ENCODE measurements at regions not wholly inside any gene's neighbourhood (a gene's known extent, or its start where the extent isn't known, plus 50 kb on each side); places are given as distances from the start of the nearest gene placed in this dataset.
"Not testable (repeated sequence)": the region's sequence is repeated elsewhere in the genome, so short reads cannot be mapped to it uniquely, and the experiment has no call there.

GRCh38 chr16:64343820-64344443 lies 777.9 kb downstream of the CDH11 start:
- not testable (repeated sequence) for DNase-seq

- DNase-seq, result no peak
These were observed 778.6 kb downstream of the CDH11 start for GRCh38 chr16:64343061-64343819.

- not testable (repeated sequence) for DNase-seq
These were observed 780.5 kb downstream of the CDH11 start for GRCh38 chr16:64341336-64341735.

- no peak for DNase-seq
These were observed 782.7 kb downstream of the CDH11 start for GRCh38 chr16:64339052-64339770.

- no peak for DNase-seq
These were observed 800.0 kb downstream of the CDH11 start for GRCh38 chr16:64321881-64322280.

GRCh38 chr16:64321066-64321465 lies 800.8 kb downstream of the CDH11 start:
- DNase-seq, result no peak

- no peak for DNase-seq
These were observed 804.3 kb downstream of the CDH11 start for GRCh38 chr16:64317601-64318000.

- DNase-seq, result no peak
These were observed 808.1 kb downstream of the CDH11 start for GRCh38 chr16:64313726-64314125.

GRCh38 chr16:64312980-64313379 lies 808.9 kb downstream of the CDH11 start:
- DNase-seq, result no peak

- no peak for DNase-seq
These were observed 809.6 kb downstream of the CDH11 start for GRCh38 chr16:64312292-64312691.

GRCh38 chr16:64311241-64311640 lies 810.6 kb downstream of the CDH11 start:
- DNase-seq, result no peak

GRCh38 chr16:64309398-64310110 lies 812.3 kb downstream of the CDH11 start:
- DNase-seq, result no peak

- no peak for DNase-seq
These were observed 813.1 kb downstream of the CDH11 start for GRCh38 chr16:64308721-64309120.

- no peak for DNase-seq
These were observed 814.4 kb downstream of the CDH11 start for GRCh38 chr16:64307431-64307830.

GRCh38 chr16:64305663-64306062 lies 816.2 kb downstream of the CDH11 start:
- DNase-seq, result no peak

- DNase-seq, result no peak
These were observed 816.9 kb downstream of the CDH11 start for GRCh38 chr16:64304951-64305350.

- DNase-seq, result no peak
These were observed 817.5 kb downstream of the CDH11 start for GRCh38 chr16:64304396-64304795.

GRCh38 chr16:64297863-64298600 lies 823.8 kb downstream of the CDH11 start:
- DNase-seq, result no peak

- DNase-seq, result no peak
These were observed 826.4 kb downstream of the CDH11 start for GRCh38 chr16:64295466-64295865.

GRCh38 chr16:64292953-64293352 lies 828.9 kb downstream of the CDH11 start:
- DNase-seq, result no peak

GRCh38 chr16:64292161-64292560 lies 829.7 kb downstream of the CDH11 start:
- no peak for DNase-seq

GRCh38 chr16:64290461-64290860 lies 831.4 kb downstream of the CDH11 start:
- no peak for DNase-seq
